Smooth muscle cell (in vitro differentiated cells): ENCODE measurements at regions not wholly inside any gene's neighbourhood (a gene's known extent, or its start where the extent isn't known, plus 50 kb on each side); places are given as distances from the start of the nearest gene placed in this dataset.

Experiments used
- DNase-seq: peaks from one replicate; lab custom pipeline; 2025; ENCODE audit not compliant: unreplicated experiment; lab: John Stamatoyannopoulos, UW
- H2AFZ ChIP-seq: fragments of 200-600 bp; sonication (generic); 2 replicates; pipeline ENCODE4 v1.6.0; 2016; ENCODE audit warnings: antibody characterized with exemption, low read depth, mild to moderate bottlenecking
- H3F3A ChIP-seq: fragments of 200-600 bp; sonication (generic); 2 replicates; pipeline ENCODE4 v1.6.0; 2017; ENCODE audit warnings: antibody characterized with exemption, low read depth
- H3K27ac ChIP-seq: fragments of 200-600 bp; sonication (generic); 2 replicates; pipeline ENCODE4 v1.5.1; 2016; ENCODE audit warnings: low read depth, mild to moderate bottlenecking
- H3K27me3 ChIP-seq: fragments of 200-600 bp; sonication (generic); 2 replicates; pipeline ENCODE4 v1.6.1; 2016; ENCODE audit warnings: low read depth, mild to moderate bottlenecking
- H3K36me3 ChIP-seq: fragments of 200-600 bp; sonication (generic); 2 replicates; pipeline ENCODE4 v1.5.1; 2016; ENCODE audit warnings: low read depth
- H3K4me1 ChIP-seq: fragments of 200-600 bp; sonication (generic); 2 replicates; pipeline ENCODE4 v1.5.1; 2016; ENCODE audit warnings: low read depth
- H3K4me2 ChIP-seq: fragments of 200-600 bp; sonication (generic); 2 replicates; pipeline ENCODE4 v1.6.0; 2016; ENCODE audit warnings: mild to moderate bottlenecking
- H3K4me3 ChIP-seq: fragments of 200-600 bp; sonication (generic); 2 replicates; pipeline ENCODE4 v1.5.1; 2016; ENCODE audit warnings: mild to moderate bottlenecking
- H3K79me2 ChIP-seq: fragments of 200-600 bp; sonication (generic); 2 replicates; pipeline ENCODE4 v1.6.0; 2016; ENCODE audit warnings: low read depth, mild to moderate bottlenecking
- H3K9ac ChIP-seq: fragments of 200-600 bp; sonication (generic); 2 replicates; pipeline ENCODE4 v1.6.0; 2016; ENCODE audit warnings: low read depth
- H3K9me3 ChIP-seq: fragments of 200-600 bp; sonication (generic); replicated peaks from 2 replicates; pipeline ENCODE4 v1.5.1; 2016; ENCODE audit warnings: low read depth
- H4K20me1 ChIP-seq: fragments of 200-600 bp; sonication (generic); 2 replicates; pipeline ENCODE4 v1.6.0; 2016; ENCODE audit warnings: low read depth
- CTCF ChIP-seq: fragments of 200-600 bp; sonication (generic); IDR thresholded peaks from 2 replicates; pipeline ENCODE4 v1.5.1; 2017; ENCODE audit warnings: borderline replicate concordance, mild to moderate bottlenecking, antibody characterized with exemption; ENCODE audit not compliant: insufficient read depth, poor library complexity, severe bottlenecking
- WGBS: methylation state at CpG from one replicate; pipeline ENCODE4 v1.1.7; 2016; ENCODE audit warnings: low lambda C conversion rate; 5-methylcytosine and 5-hydroxymethylcytosine counted together

- no peak overlapping the region for H2AFZ ChIP-seq
- no peaks in the 10 kb centered on the region for H4K20me1 ChIP-seq
- DNase-seq: no peak
- H3K9me3 ChIP-seq: peaks cover 7% of the 10 kb centered on the region
- no peaks in the 10 kb centered on the region for H3K27me3 ChIP-seq
- H3K4me2 ChIP-seq: no peak overlapping the region
- H3K79me2 ChIP-seq: no peaks in the 10 kb centered on the region
- no peak overlapping the region for H3K27ac ChIP-seq
- no peak overlapping the region for H3K9ac ChIP-seq
- TF ChIP-seq CTCF: no peak
- H3F3A ChIP-seq: peaks cover 29% of the 10 kb centered on the region
- H3K4me1 ChIP-seq: no peaks in the 10 kb centered on the region
- H3K36me3 ChIP-seq: no peaks in the 10 kb centered on the region
- H3K4me3 ChIP-seq: no peak overlapping the region
These were observed 777.4 kb upstream of the TBX3 start for GRCh38 chr12:115461401-115461800.

DNA sequence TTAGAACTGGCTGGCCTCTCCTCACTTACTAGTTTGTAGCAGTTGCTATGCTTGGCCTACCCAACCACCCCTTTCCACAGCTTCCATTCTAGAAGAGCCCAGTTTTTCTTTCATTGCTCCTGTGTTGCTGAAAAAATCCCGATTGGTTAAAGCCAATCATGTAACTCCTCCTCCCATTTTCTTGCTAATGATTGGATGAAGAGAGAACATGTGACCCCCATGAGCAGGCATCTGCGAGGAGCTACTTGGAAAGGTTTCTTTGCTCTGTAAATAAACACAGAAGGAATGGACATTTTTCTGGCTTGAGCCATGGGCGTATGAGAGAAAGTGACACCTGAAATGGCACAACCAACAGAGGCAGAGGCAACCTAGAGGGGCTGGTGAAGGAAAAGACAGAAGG lies 773.8 kb upstream of the TBX3 start:
- H3K9ac ChIP-seq: no peak overlapping the region

GRCh38 chr12:115456946-115457689 lies 773.1 kb upstream of the TBX3 start:
- no peak for DNase-seq
- Histone ChIP-seq H3K27ac (peak overlapping the region; percentile 46), H4K20me1 (no peaks in the 10 kb centered on the region), H3K27me3 (no peaks in the 10 kb centered on the region), H2AFZ (no peak overlapping the region), H3K4me3 (no peak overlapping the region), H3K9me3 (peaks cover 7% of the 10 kb centered on the region), H3K79me2 (no peaks in the 10 kb centered on the region), H3K4me1 (no peaks in the 10 kb centered on the region), H3F3A (peaks cover 22% of the 10 kb centered on the region), H3K9ac (no peak overlapping the region), H3K36me3 (no peaks in the 10 kb centered on the region), H3K4me2 (no peak overlapping the region)
- WGBS: 73% methylated on average over 8 of the region's 8 CpGs
- no peak for TF ChIP-seq CTCF

More for the DNA sequence above, 773.8 kb upstream of the TBX3 start:
- Histone ChIP-seq H3K27ac (no peak overlapping the region), H3K4me3 (no peak overlapping the region), H3K4me2 (no peak overlapping the region), H2AFZ (no peak overlapping the region), H3K36me3 (no peaks in the 10 kb centered on the region), H3K79me2 (no peaks in the 10 kb centered on the region), H3K4me1 (no peaks in the 10 kb centered on the region), H3K27me3 (no peaks in the 10 kb centered on the region), H3K9me3 (peaks cover 7% of the 10 kb centered on the region), H4K20me1 (no peaks in the 10 kb centered on the region), H3F3A (peaks cover 22% of the 10 kb centered on the region)
- WGBS: 96% methylated on average over 3 of the region's 3 CpGs
- TF ChIP-seq CTCF: no peak
- no peak for DNase-seq

- Histone ChIP-seq H3K36me3 (no peaks in the 10 kb centered on the region), H3K9me3 (no peaks in the 10 kb centered on the region), H3F3A (peaks cover 32% of the 10 kb centered on the region), H3K4me1 (no peaks in the 10 kb centered on the region), H4K20me1 (no peaks in the 10 kb centered on the region), H3K27me3 (no peaks in the 10 kb centered on the region), H3K9ac (no peak overlapping the region), H3K4me2 (peak overlapping the region; percentile 10), H2AFZ (no peak overlapping the region), H3K27ac (peak overlapping the region; percentile 46), H3K4me3 (no peak overlapping the region), H3K79me2 (no peaks in the 10 kb centered on the region)
- 5% methylated on average over 7 of the region's 8 CpGs for WGBS
- TF ChIP-seq CTCF: no peak
- no peak for DNase-seq
These were observed 771.3 kb upstream of the TBX3 start for GRCh38 chr12:115455268-115455681.
